Fibroblast of mammary gland (primary cell): ENCODE measurements at regions not wholly inside any gene's neighbourhood (a gene's known extent, or its start where the extent isn't known, plus 50 kb on each side); places are given as distances from the start of the nearest gene placed in this dataset.

ENCODE experiments used
- DNase-seq: peaks from one replicate; pipeline ENCODE4 v3.0.0-alpha.2; 2010; ENCODE audit warnings: low read depth
- H3K4me3 ChIP-seq: 2 replicates; pipeline ENCODE4 v1.5.1; 2011; ENCODE audit warnings: low read depth, mild to moderate bottlenecking, low read length, moderate library complexity; ENCODE audit not compliant: control insufficient read depth
- CTCF ChIP-seq: conservative IDR thresholded peaks from 2 replicates; pipeline ENCODE4 v1.5.1; 2011; ENCODE audit warnings: low read depth, low read length, inconsistent platforms; ENCODE audit not compliant: control insufficient read depth, insufficient read depth

- no peak overlapping the region for H3K4me3 ChIP-seq
- no peak for TF ChIP-seq CTCF
- no peak for DNase-seq
These were observed 356.7 kb upstream of the MYT1L start for GRCh38 chr2:2687745-2688144.

GRCh38 chr2:2686222-2686621, 355.1 kb upstream of the MYT1L start:
- no peak for DNase-seq
- no peak overlapping the region for H3K4me3 ChIP-seq
- no peak for TF ChIP-seq CTCF

GRCh38 chr2:2683606-2684224, 352.6 kb upstream of the MYT1L start:
- DNase-seq = no peak
- TF ChIP-seq CTCF = no peak
- H3K4me3 ChIP-seq = no peak overlapping the region

- no peak for TF ChIP-seq CTCF
- no peak overlapping the region for H3K4me3 ChIP-seq
- no peak for DNase-seq
These were observed 351.7 kb upstream of the MYT1L start for GRCh38 chr2:2682700-2683342.

- DNase-seq = no peak
- no peak overlapping the region for H3K4me3 ChIP-seq
- no peak for TF ChIP-seq CTCF
These were observed 350.7 kb upstream of the MYT1L start for GRCh38 chr2:2681711-2682251.

- no peak for TF ChIP-seq CTCF
- H3K4me3 ChIP-seq = no peak overlapping the region
- DNase-seq = no peak
These were observed 350.0 kb upstream of the MYT1L start for GRCh38 chr2:2681085-2681484.
